HG03439 (cell line): ENCODE measurements at regions not wholly inside any gene's neighbourhood (a gene's known extent, or its start where the extent isn't known, plus 50 kb on each side); places are given as distances from the start of the nearest gene placed in this dataset.

ENCODE experiments used
- ATAC-seq: cut with Tn5 transposase; IDR thresholded peaks from one replicate; pipeline ENCODE4 v1.9.1; 2021; ENCODE audit warnings: mild to moderate bottlenecking, moderate library complexity; ENCODE audit not compliant: unreplicated experiment

DNA sequence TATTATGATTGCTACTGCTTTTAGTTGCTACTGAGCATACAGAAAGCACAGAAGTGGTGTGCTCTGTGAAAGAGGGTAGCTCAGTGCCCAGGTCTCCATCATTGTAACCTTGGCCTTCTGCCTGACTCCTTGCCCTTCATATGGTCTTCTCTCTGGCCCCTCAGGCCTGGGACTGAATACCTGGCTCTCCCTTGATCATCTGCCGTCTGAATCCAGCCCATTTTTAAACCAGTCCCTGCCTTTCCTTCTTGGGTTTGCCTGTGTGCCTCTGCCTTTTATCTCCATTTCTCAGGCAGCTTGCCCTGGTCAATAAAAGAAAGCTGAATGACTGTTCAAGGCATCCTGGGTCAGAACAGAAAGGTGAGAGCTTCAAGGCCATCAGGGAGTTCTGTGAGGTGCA is 109.1 kb upstream of the ZNF438 start:
- no peak for ATAC-seq

DNA sequence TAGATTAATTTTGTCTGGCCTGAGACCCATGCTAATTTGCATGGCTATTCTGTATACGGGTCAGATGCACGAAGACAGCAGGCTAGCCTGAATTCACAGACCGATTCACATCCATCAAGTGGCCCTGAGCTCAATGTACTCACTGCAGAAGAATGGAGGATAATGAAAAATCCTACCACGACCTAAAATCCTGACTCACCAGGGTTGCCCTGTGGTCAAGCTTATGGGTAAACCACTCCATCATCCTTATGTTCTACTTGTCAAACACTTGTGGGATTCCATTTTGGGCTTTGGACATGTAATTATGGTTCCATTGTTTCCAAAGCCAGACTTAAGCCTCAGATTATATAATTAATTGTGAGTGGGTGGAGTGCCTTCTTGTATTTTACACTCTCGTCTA is 110.4 kb upstream of the ZNF438 start:
- no peak for ATAC-seq

DNA sequence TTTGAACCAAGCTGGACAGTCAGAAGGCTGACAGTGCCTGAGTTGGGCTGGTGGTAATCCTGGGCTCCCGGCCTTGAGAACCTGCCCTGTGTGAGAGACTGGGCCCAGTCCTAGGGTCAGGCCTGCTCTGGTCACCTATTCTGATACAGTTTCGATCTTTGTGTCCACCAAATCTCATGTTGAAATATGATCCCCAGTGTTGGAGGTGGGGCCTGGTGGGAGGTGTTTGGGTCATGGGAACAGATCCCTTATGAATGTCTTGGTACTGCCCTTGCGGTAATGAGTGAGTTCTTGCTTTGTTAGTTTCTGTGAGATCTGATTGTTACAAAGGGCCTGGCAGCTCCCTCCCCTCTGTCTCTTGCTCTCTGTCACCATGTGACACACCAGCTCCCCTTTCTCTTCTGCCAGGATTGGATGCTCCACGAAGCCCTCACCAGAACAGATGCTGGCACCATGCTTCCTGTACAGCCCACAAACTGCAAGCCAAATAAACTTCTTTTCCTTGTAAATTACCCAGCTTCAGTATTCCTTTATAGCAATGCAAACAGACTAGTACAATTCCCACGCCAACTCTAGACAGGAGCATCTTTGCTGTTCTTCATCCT is 111.8 kb upstream of the ZNF438 start:
- ATAC-seq: no peak

DNA sequence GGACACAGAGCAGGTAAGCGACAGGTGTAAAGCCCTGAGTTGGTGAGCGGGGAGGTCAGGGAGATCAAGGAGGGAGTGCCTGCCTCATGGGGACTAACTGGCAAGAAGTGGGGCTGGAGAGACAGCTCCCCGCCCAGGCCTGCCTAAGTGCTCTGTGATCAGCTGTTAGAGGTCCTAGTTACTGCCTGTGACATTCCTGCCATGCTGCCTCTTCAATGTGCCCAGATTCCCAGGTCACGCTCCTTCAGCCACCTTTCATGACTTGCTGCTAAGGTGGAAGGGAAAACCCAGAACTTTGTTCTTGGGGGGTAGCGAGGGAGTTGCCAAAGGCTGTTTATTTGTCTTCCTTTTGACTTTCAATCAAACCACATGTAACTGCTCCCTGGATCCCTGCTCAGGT is 114.3 kb upstream of the ZNF438 start:
- no peak for ATAC-seq

DNA sequence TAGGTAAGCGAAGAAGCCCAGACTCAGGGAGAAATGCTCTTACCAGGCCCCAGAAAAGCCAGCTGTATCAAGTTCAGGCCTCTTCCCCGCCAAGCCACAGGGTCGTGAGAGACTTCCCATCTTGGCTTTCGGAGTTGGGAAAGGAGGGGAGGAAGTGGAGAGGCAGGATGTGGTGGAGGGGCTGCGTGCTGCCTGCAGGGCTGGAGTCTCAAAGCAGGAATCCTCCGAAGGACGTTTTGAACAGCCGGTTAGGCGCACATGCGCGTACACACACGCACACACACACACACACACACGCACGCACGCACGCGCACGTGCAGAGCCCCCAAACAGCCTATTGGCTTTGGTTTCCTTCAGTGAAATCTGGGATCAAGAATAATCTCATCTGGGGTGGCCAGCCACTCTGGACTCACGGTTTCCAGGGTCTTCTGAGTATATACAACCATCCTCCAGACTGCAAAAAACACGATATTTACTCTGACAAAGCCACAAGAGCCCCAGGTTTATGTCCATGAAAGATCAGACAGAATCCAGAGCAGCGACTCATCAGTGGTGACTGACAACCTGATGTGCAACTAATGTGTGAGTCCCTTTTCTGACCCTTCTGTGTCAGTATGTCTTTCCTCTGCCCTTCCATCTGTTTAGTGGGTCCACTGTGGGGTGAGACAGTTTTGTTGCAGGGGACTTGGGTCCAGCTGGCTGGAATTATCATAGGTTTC is 115.0 kb upstream of the ZNF438 start:
- ATAC-seq: no peak

DNA sequence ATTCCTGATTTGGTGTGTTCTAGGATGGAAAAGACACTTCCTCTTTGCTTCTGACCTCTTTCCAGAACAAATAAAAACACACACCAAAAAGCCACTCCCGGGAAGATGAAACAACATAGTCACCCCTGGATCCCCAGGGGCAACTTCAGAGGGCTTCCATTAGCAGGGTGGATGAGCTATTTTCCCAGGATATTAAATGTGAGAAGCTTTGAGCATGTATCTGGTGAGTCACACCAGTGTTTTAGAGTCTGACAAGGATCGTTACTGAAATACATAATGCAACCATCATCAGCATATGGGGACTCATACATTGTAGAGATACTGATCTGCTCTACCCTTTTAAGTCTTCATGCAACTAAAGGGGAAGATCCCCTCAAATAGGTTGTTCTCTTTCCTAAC is 115.5 kb upstream of the ZNF438 start:
- ATAC-seq: no peak

DNA sequence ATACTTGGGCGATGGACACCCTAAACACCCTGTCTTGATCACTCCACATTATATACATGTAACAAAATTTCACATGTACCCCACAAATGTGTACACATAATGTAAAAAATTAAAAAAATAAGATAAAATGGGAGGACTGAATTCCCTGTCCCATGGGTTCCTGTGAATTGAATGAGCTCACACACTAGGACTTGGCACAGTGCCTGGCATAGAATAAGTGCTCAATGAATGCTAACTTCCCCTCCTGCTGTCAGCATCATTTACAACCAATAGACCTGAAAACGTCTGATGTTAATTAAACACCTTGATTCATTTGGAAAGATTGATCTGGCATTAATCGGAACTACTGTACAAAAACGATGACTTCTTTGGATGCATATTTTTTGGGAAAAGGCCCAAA is 117.3 kb upstream of the ZNF438 start:
- ATAC-seq: no peak

DNA sequence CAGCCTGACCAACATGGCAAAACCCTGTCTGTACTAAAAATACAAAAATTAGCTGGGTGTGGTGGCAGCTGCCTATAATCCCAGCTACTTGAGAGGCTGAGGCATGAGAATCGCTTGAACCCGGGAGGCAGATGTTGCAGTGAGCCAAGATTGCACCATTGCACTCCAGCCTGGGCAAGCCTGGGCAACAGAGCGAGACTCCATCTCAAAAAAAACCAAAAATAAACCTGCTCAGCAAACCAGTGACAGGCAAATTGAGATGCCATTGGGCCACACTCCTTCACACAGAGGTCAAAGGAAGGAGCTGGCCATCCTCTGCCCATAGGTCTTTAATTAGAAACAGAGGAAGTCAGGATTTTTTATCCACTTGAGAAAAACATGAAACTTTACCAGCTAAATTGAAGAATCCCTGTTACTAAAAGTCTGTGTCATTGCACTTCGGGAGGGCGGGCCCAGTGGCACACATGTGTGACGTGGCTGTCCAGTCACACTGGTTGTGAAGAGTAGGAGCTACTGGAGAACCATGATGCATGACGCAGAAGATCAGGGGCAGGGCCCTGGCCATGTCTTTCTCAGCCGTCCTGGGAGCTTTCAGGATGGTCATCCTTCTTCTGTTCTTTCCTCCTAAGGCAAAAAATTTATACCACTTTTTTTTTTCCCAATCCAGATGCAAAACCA is 118.3 kb upstream of the ZNF438 start:
- ATAC-seq: no peak

DNA sequence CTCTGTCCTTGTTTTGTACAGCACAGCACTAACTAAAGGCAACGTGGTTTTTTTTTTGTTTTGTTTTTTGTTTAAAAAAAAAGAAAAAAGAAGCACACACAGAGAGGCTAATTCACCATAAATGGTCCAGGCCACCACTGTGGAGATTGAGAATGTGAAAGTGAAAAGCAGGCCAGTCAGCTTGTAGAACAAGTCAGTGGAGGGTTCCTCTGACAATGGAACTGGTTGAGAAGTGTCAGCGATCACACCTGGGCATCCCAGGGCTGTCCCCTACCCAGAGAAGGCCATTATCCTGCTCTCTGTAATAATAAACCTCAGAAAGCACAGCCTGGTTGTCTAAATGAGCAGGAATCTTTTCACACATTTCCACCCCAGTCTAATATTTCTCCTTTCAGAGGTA is 119.6 kb upstream of the ZNF438 start:
- ATAC-seq: no peak

DNA sequence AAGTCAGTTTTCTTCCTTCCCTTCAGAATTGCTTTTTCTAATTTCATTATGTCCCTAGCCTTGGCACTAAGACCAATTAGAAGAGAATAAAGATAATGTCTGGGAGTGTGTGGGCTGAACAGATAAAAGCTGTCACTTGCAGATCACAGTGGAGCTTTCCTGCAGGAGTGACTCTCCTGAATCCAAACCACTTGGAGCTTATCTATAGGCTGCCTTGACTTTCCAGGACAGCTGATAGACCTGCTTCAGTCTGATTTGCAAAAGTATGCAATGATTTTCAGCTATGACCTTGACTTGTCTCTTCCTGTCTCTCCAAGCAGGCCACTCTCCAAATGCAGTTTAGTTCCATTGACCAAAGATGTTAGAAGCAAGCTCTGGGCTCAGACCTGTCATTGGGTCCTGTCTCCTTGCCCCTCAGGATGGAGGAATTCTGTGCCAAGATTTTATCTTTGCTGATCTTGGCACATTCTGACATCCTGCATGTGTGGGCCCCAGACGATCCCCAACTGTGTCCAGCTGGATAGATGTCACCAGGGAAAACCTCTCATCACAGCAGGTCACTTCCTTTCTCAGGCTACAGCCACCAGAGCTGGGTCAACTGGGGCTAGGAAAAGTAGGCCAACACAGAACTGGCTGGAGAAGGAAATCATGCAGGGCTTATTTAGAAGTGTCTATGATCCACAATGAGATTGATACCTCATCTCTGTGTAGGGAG is 120.9 kb upstream of the ZNF438 start:
- no peak for ATAC-seq

DNA sequence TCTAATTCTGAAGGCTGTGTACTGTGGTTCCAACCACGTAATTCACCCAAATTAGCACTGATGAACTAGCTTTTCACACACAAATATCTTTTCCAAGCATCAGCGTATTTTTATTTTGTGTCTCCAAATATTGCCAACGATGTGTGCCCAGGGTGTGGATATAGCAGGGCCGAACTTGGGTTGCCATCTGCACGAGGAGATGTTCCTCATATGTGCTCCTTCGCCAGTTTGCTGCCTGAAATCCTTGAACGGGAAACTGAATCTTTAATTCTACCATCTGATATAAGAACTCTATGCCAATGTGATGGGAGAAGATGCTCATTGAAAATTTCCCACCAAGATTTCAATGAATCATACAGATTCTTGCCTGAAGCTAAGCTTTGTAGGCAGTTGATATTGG is 121.5 kb upstream of the ZNF438 start:
- ATAC-seq: no peak

DNA sequence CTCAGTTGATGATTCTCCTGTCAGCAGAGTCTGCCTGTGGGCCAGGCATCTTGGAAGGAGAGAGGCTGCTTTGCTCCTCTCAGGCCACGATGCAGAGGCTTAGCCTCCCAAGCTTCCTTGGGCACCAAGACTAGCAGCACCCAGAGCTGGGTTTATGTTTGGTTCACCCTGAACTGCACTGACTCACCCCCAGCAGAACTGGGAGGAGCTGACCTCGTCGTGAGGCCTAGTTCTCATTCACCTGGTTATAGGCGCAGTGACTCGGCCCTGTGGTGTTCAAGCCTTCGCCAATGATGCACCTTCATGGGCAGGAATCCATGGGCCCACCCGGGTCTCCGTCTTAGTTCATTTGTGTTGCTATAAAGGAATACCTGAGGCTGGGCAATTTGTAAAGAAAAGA is 122.0 kb upstream of the ZNF438 start:
- no peak for ATAC-seq

DNA sequence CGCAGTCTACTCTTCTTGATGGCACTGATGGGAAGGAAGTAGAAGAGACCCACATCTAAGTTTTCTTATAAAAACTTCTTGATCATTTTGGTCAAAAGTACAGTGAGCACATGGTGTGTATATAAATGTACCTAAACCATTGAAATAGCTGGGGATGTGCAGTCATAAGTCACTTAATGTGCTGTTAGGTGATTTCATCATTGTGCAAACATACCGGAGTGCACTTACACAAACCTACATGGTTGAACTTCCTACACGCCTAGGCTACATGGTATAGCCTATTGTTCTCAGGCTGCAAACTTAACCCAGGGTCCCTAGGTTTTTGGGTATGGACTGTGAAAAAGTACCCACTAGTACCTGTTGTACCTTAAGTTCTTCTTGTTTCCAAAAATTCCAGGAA is 123.3 kb upstream of the ZNF438 start:
- no peak for ATAC-seq

DNA sequence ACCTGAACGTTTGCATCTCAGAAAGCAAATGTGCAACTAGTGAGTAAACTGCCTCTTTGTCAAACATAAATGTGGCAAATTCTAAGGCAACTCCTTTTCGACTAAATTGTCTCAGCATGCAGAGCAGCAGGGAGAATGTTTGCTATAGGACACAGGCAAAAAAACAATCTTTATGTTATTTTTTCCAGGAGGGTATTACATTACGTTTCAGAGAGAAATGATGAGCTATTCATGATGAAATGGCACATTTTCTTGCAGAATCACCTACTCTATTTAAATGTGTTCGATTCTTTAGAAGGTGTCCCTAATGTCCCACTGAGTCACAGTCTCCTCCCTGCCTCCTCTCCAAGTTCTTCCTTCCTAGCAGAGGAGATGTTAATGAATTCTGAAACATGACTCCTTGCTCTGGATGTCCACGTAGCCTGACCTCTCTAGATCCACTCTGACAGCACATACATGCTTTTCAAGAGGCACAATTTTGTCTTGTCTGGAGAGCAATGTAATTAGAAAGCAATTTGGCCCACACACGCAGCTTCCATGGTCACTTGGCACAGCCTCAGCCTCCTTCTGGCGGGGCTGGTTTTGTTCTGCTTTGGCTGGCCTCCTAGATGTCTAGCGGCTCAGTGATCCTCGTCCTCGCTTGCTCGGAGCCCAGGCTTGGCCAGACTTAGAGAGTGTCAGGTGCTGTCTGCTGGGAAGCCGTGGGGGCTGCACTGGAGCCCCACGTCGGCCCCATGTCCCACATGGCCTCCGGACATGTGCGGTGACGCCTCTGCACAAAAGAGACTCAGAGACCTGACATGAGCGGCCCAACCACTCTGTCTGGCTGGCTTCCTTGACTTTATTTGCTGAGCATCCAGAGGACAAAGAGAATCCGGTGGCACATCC is 125.7 kb upstream of the ZNF438 start:
- no peak for ATAC-seq

DNA sequence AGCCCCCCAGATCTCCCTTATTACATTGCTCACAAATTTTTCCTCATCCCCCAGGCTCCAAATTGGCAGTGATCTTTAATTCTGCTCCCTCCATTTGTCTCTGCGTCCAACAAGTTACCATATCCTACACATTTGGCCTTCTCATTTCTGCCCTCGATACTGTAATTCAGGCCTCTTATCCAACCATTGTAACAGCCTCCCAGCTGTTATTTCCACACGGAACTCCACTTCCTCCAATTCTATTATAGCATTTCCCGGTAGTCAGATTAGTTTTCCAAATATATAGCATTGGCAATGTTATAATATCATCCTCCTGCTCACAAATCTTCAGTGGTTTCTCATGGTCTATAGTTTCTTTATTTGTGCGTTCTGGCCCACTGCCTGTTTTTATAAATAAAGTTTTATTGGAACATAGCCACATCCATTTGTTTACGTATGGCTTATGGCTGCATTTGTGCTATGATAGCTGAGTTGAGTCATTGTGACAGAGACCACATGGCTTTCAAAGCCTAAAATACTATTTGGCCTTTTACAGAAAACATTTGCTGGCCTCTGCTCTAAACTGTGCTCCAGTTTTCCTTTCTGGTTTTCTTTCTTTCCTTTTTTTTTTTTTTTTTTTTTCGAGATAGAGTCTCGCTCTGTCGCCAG is 126.5 kb upstream of the ZNF438 start:
- no peak for ATAC-seq

DNA sequence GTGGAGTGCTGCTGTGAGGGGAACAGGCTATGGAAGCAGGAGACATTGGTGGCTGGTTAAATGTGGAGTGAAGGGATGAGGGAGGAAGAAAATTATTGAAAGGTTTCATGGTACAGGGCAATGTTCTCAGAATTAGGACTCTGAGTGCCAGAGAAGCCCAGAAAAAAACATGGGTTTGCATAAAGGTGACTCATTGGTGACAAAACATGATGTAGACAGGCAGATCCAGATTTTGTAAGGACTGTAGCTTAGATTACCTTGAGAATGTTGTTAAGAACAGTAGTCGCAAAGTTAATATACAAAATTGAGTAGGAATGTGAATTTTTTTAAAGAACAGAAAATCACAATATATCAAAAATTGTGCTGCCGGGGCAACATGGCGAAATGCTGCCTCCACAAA is 134.9 kb upstream of the ZNF438 start:
- no peak for ATAC-seq

DNA sequence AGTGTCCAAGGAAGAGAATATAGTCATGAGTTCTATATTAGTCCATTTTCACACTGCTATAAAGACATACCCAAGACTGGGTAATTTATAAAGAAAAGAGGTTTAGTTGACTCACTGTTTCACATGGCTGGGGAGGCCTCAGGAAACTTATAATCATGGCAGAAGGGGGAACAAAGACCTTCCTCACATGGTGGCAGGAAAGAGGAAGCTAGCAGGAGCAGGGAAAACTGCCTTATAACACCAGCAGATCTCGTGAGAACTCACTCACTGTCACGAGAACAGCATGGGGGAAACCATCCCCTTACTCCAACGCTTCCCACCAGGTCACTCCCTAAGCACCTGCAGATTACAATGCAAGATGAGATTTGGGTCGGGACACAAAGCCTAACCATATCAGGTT is 139.0 kb upstream of the ZNF438 start:
- ATAC-seq: no peak

DNA sequence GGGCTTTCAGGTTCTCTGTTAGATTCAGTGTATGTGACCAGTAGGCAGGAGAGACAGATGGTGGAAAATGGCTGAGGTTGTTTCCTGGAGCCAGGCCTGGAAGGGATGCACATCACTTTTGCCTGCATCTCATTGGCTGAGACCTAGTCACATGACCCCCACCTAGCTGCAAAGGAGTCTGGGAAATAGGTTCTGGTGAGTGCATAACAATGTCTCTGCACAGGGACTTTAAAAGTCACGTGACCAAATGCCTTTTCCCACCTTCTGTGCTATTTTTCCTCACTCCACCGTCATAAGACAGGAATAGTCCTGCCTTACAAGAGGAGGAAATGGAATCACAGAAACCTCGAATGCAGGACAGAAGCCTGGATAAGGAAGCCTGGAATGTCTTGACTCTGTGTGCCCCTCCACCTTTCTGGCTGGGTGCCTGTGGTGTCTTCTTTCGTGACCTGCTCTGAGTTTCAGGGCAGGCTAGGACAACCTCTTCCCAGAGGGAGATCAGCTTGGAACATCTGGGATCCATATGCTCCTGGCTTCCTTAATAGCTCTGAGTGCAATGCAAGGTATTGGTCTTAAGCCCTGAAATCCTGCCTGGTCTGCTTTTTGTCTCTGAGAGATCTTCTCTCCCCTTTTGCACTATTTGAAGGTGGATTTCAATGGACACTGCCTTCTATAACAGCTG is 139.9 kb upstream of the ZNF438 start:
- no peak for ATAC-seq

DNA sequence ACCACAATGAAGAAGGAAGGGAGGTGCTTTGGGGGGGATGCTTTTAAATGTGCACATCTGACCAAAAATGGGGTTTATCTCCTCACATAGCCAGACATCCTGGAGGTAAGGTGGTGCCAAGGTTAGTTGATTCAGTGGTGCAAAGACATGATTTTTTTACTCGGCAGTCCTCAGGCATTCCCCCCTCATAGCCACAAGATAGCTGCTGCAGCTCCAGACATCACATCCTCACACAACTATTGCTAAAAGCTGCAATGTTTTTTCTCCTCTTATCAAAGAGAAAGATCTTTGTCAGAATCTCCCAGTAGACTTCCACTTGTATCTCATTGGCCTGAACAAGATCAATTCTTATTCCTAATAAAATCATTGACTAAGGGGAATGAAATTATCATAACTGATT is 141.3 kb upstream of the ZNF438 start:
- no peak for ATAC-seq

DNA sequence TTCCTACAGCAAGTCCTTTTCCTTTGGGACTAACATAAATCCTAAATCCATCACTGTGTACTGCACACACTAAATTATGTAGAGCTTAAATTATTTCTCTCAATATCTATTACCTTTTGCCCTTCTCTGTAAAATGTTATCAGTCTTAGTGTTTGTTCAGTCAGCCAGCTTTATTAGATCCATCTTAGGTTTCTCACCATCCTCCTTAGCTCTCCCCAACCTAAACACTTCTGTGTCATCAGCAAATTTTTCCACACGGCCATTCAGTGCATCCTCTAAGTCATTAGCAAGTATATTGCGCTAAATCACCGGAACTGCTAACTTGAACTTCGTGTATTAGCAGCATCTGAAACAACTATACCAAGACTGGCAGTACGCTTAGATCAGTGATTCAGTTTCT is 142.1 kb upstream of the ZNF438 start:
- ATAC-seq: no peak
